ENCODE measurements at regions not wholly inside any gene's neighbourhood (a gene's known extent, or its start where the extent isn't known, plus 50 kb on each side); places are given as distances from the start of the nearest gene placed in this dataset.

- in situ Hi-C loops (cut with MboI; ENCODE audit: low sequenced_read_pairs, unreplicated experiment): no loop called here
- TF ChIP-seq CTCF (IDR thresholded peaks at IDR 0.05; ENCODE audit: borderline replicate concordance, control extremely low read depth, extremely low read depth, insufficient read depth, missing control alignments): no peak
- no peak for DNase-seq (ENCODE audit: low spot score)
Measured at GRCh38 chr12:78739653-78740052, 124.9 kb upstream of the SYT1 start.

- in situ Hi-C loops (cut with MboI; ENCODE audit: low sequenced_read_pairs, unreplicated experiment): no loop called here
- no peak for TF ChIP-seq CTCF (IDR thresholded peaks at IDR 0.05; ENCODE audit: borderline replicate concordance, control extremely low read depth, extremely low read depth, insufficient read depth, missing control alignments)
- DNase-seq (ENCODE audit: low spot score): no peak
Measured at GRCh38 chr12:78746001-78746400, 118.6 kb upstream of the SYT1 start.

- no peak for DNase-seq (ENCODE audit: low spot score)
- in situ Hi-C loops (cut with MboI; ENCODE audit: low sequenced_read_pairs, unreplicated experiment): no loop called here
- no peak for TF ChIP-seq CTCF (IDR thresholded peaks at IDR 0.05; ENCODE audit: borderline replicate concordance, control extremely low read depth, extremely low read depth, insufficient read depth, missing control alignments)
Measured at GRCh38 chr12:78753058-78753457, 111.5 kb upstream of the SYT1 start.

GRCh38 chr12:78756936-78757335 is 107.6 kb upstream of the SYT1 start:
- no peak for TF ChIP-seq CTCF (IDR thresholded peaks at IDR 0.05; ENCODE audit: borderline replicate concordance, control extremely low read depth, extremely low read depth, insufficient read depth, missing control alignments)
- in situ Hi-C loops (cut with MboI; ENCODE audit: low sequenced_read_pairs, unreplicated experiment): no loop called here
- DNase-seq (ENCODE audit: low spot score): no peak

- TF ChIP-seq CTCF (IDR thresholded peaks at IDR 0.05; ENCODE audit: borderline replicate concordance, control extremely low read depth, extremely low read depth, insufficient read depth, missing control alignments): no peak
- in situ Hi-C loops (cut with MboI; ENCODE audit: low sequenced_read_pairs, unreplicated experiment): no loop called here
- no peak for DNase-seq (ENCODE audit: low spot score)
Measured at GRCh38 chr12:78759367-78759766, 105.2 kb upstream of the SYT1 start.

- in situ Hi-C loops (cut with MboI; ENCODE audit: low sequenced_read_pairs, unreplicated experiment): no loop called here
- no peak for DNase-seq (ENCODE audit: low spot score)
- TF ChIP-seq CTCF (IDR thresholded peaks at IDR 0.05; ENCODE audit: borderline replicate concordance, control extremely low read depth, extremely low read depth, insufficient read depth, missing control alignments): no peak
Measured at GRCh38 chr12:78760906-78761305, 103.7 kb upstream of the SYT1 start.

- no peak for DNase-seq (ENCODE audit: low spot score)
- no peak for TF ChIP-seq CTCF (IDR thresholded peaks at IDR 0.05; ENCODE audit: borderline replicate concordance, control extremely low read depth, extremely low read depth, insufficient read depth, missing control alignments)
- in situ Hi-C loops (cut with MboI; ENCODE audit: low sequenced_read_pairs, unreplicated experiment): no loop called here
Measured at GRCh38 chr12:78764913-78765312, 99.7 kb upstream of the SYT1 start.
